Stimulated activated CD8-positive, alpha-beta memory T cell treated with anti-CD3 and anti-CD28 coated beads, Interleukin-12 subunit alpha, Interleukin-12 subunit beta, amount 100 ng/mL, for 1 hour (primary cell): ENCODE measurements at regions not wholly inside any gene's neighbourhood (a gene's known extent, or its start where the extent isn't known, plus 50 kb on each side); places are given as distances from the start of the nearest gene placed in this dataset.

Experiments
- DNase-seq: peaks from one replicate; pipeline ENCODE4 v3.0.0-alpha.2; 2020; ENCODE audit warnings: low read depth

DNA sequence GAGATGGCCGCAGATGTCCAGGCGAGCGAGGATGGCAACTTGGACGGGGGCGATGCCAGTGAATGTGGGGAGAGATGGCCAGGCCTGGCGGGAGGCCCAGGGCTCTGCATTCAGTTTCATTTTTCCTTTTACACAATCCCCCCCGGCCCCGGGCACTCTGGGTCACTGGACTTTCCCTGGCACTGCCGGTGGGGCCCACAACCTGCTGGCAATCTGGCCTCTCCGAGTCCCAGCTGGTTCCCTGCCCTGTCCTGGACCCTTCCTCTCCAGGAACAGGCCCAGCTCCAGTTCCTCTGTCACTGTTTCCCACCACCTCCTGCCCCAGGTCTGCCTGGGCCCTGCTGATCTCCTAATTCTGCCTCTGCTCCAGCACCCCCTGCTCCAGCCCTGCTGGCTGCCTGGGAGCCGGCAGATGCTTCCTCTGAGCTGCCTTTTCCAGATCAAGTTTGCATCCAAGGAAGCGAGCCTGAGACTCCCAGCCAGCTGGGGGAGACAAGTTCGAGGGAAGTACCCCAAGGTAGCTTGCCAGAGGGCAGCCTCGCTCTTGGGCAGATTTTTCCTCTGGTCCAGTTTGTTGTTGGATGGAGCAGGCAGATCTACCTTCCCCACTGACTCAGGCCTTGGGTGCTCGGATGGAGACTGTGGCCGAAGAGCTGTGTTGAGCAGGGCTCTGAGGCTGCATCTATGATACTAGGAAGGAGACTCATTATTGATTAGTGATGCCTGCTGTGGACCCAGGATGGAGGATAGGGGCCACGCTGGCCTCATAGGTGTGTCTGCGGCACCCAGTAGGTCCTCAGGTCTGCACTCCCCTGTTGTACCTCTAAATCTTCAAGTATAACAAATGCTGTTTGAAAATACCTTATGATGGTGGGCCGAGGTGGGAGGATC is 83.2 kb downstream of the CEBPB start:
- DNase-seq = no peak

DNA sequence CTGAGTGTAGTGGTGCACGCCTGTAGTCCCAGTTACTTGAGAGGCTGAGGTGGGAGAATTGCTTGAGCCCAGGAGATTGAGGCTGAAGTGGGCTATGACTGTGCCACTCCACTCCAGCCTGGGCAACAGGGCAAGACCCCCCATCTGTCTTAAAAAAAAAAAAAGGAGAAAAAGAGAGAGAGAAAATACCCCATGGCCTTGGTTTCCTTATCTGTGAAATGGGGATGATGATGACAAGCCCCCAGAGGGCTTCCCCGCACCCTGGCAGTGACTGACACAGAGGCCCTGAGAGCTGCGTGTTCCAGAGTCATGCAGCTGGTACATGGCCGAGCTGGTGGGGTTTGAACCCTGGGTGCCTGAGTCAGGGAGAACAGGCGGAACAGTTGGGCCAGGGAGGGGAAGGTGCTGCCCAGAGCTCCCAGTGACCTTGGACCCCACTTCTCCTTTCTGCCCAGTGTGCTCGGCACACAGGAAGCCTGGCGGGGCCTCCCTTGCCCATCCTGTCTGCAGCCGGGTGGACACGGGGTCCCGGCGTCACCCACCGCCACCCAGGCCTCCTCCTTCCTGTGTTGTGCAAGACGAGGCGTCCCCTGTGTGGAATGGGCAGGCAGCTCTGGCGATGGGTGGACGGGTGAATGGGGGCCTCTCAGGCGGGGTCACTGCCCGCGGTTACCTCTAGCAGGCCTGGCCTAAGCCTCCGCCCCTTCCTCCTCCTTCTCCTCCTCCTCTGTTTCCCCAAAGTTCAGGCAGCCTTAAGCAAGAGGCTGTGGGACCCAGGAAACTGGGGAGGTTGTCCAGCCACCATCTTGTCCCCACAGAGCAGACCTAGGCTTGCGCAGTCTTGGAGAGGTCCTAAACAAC is 84.2 kb downstream of the CEBPB start:
- DNase-seq = no peak

DNA sequence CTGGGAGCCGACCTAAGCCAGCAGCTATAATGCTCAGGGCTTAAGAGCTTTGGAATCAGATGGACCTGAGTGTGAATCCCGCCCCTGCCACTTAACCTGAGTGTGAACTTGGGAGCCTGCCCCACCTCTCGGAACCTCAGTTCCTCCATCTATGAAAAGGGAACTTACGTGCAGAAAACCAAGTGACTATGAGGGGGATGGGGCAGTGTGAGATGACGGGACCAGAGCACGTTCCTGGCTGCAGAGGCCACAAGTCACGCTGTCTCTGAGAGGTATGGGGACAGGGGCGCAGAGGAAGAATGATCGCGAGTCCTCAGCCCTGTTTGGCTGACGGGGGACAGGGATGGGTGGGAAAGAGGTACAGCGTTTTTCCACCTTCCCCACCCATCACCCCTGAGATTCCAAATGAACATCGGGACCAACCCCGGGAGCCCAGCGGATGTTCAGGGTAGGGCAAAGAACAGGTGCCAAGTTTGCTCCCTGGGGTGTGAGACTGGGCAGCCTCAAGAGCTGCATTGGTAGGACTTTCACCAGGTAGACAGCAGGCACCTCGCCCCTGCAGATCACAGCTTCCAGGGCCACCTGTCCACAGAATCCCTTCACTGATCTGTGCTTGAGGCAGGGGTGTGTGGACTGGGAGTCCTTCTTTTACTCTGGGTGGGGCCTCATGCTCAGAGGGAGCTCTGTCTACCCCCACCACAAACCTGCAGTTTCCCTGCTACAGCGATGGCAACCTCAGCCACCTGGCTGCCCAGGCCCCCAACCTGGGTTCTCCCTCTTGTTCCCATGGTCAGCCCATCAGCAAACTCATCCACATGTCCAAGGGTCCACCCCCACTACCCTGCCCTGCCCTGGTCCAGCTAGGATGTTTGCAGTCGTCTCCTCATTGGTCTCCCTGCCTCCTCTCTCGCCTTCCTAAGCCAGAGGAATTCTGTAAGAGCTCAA is 85.8 kb downstream of the CEBPB start:
- no peak for DNase-seq

DNA sequence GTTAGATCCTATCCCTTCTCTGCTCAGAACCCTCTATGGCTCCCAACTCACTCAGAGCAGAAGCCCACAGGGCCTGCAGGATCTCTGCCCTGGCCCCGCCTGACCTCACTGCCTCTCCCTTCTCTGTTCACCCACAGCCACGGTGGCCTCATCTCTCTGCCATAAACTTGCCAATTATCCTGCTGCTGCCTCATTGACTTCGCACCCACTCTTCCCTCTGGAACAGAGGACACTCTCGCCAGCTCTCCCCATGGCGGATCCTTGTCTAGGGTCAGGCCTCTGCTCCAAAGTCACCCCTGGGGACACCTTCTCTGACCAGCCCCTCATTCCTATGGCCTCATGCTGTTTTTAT is 86.4 kb downstream of the CEBPB start:
- no peak for DNase-seq

DNA sequence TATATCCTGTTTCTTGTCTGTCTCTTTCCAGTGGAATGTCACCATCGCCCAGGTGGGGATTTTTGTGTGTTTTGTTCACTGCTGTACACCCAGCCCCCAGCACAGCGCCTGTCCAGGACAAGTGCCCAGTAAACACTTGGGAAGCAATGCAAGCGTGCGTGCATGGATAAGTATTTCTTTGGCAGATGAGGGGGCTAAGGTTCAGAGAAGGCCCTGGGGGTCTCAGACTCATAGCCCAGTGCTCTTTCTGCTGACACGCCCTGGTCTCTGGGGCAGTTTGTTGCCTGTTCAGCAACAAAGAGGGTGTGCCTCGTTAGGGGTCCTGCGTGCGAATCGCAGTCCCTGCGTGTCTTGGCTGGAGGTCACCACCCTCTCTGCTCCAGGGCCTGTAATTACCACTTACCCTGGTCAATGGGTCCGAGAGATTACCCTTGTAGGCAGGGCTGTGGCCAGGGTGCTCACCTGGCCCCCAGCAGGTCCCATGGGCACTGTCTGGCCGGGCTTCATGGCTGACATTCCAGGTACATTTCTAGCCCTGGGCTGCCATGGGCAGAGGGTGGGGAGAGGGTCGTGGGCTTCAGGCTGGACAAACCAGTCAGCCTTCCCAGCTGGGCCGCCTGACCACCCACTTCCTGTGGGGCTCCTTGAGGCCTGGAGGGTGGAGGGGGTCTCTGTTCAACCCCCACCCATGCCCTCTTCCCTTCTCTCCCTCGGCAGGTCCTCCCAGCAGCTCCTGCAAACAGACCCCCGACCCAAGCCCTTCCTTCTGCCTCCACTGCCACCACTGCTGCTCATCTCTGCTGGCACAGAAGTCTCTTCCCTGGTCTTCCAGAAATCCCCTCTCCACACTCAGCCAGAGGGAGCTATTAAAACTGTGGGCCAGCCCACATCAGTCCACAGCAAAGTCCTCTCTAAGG is 87.1 kb downstream of the CEBPB start:
- no peak for DNase-seq

DNA sequence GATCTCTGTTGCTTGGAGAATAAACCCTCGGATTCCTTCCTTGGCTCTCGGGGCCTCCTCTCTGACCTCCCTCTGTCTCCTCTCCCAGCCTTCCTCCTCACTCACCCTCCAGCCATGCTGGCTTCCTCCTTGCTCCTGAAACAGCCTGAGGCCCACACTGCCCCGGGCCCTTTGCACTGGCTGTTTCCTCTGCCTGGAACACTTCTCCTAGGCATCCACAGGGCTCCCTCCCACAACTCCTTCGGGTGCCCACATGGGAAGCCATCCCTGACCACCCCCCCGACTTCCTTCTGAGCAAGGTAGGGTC is 87.7 kb downstream of the CEBPB start:
- no peak for DNase-seq

DNA sequence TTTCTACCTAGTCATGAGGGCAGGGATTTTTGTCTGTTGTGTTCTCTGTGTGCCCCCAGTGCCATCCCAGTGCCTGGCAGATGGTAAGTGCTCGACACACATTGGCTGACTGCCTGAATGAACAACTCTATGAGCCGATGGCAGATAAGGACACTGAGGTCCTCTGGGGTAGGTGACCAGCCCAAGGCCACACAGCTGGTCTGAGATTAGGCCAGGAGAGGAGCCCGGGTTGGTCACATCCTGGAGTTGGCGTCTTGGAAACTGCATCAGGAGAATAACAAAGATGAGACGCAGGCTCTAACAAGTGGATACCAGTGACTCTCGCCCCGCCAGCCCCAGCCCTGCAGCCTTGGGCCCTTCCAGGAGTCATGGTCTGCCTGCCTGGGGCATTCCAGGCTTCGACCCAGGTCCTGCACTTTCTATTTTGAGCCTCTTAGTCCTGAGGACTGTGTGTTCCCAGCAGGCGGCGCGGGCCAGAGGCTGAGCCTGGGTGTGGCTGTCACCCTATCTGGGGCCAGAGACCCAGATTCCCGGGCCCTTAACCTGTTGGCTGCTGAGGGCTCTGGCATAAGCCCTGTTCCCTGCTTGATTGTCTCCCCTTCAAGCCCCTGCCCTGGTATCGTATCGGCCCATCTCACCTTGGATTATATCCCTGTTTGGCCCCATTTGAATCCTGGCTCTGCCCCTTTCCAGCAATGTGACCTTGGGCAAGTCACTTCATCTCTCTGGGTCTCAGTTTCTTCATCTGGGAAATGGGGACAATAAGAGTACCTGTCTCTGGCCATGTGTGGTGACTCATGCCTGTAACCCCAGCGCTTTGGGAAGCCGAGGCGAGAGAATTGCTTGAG is 88.3 kb downstream of the CEBPB start:
- no peak for DNase-seq

DNA sequence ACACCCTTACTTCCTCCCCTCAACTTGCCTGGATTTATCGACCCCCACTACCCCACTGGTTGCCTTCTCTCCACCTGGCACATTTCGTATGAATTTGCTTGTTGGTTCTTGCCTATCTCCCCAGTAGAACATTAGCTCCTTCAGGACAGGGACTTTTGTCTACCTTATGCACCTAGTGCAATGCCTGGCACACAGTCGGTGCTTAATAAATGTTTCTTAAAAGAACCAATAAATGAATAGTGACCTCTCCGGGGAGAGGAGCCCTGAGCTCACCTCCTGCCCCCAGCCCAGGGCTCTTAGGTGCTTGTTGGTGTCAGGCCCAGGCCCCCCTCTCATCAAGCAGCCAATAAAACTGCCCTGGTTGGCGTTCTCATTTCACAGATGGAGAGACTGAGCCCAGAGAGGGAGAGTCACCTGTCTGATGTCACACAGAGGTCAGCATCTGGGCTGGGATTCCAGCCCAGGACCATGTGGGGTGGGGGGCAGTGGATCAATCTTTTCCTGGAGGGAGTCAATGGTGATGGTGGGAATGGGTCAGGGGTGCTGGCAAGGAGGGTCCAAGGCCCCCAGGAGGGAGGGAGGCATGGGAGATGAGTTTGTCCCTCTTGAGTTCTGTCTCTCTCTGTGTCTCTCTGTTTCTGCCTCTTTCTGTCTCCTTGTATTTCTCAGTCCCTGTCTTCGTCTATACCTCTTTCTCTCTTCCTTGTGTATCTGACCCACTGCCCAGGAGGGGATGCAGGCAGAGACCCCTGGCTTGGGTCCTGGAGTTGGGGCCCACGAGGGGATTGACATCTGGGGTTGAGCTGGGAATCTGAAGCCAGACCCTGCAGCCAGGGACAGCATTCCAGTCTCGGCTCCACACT is 89.6 kb downstream of the CEBPB start:
- DNase-seq = no peak

DNA sequence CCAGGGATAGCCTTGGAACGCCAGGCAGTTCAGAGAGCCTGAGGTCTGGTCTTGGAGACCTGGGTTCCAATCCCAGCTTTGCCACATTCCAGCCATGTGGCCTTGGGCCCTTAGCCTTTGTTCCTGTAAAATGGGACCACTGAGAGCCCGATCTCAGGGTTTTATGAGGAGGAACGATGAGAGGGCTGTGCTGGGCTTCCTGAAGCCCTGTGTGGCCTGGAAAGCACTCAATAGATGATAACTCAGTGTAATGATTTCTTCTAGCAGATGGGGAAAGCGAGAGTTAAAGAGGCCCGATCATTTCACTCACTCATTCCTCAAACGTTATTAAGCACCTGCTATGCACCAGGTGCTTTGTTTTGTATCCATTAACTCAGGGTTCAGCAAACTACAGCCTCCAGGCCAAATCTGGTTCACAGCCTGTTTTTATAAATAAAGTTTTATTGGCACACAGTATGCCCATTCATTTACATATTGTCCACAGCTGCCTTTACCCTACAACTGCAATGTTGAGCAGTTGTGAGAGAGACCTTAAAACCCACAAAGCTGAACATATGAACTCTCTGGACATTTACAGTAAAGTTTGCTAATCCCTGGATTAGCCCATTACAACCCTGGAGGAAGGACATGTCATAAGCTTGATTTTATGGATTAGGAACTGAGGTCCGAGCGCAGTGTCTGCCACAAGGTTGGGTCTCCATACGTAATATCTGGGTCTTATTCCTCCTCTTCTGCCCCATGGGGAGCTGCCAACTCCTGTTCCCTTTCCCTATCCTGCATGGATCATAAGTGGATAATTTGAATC is 90.4 kb downstream of the CEBPB start:
- DNase-seq = no peak

DNA sequence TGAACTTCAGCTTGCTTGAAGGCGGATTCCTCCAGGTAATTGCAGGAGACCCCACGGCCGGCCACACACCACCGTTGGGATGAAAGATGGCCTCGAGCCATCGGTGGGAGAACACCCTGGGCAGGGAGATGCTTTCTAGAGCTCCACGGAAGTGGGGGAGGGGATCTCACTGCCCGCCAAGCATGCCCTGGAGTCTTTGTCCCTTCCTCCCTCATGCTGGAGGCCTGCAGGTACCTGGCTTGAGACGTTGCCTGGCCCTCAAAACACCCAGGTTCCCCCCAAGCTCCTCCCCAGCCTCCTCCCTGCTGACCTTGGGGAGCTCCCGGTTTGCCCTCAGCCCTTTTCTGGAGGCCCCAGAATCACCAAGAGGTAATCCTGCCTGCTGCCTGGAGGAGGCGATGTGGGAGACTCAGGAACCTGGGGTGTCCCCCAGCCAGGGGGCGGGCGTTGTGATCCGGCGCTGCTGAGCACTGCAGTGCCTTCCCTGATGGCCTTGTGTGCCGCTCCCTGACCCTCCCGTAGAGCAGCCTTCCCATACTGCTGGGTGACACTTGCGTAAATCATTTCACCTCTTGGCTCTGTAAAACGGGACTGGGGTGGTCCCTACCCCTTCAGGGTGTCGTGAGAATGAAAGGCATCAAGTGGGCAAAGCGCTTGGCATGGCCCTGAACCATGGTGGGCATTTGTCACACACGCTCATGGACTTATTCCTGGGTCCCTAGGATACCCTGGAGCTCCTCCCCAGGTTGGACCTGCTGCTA is 91.4 kb downstream of the CEBPB start:
- DNase-seq = no peak

DNA sequence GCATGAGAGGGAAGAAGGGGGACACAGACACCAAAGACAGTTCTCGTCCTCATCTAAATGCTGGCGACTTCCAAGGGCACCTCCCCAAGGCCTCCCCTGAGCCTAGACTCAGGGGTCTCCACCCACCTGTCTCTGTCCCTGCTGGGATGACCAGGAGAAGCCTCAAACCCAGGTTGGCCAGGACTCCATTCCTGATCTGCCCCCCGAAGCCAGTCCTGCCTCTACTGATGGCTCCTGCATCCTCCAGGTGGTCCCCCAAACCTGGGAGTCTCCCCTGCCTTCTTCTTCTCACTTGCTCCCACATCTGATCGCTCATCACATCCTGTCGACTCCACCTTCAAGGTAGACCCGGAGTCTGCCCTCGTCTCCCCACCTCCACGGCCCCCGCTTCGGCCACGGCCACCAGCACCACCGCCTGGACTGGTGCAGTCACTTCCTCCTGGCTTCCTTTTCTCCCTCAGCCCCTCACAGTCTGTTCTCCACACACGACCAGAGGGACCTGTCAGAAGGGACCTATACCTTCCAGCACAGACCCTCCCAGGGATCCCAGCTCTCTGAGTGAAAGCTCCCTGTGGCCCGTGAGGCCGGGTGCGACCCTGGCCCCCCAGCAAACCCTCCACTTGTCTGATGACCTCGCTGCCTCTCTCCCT is 92.1 kb downstream of the CEBPB start:
- no peak for DNase-seq

DNA sequence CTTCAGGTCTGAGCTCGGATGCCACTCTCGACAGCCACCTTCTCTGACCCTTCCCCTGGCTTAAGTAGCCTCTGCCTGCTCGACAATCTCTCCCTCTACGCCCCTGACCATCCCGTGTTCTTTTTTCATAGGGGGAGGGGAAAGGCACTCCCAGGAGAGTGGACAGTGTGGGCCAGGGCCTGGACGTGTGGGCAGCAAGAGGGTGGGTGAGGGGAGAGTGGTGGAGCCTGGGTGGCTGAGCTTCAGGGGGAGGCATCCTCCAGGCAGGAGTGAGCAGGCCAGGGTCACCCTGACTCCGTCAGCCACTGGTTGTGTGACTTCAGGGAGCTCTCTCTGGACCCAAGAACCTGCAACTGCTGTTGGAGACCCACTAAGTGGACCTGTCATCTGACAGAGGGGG is 92.7 kb downstream of the CEBPB start:
- no peak for DNase-seq

DNA sequence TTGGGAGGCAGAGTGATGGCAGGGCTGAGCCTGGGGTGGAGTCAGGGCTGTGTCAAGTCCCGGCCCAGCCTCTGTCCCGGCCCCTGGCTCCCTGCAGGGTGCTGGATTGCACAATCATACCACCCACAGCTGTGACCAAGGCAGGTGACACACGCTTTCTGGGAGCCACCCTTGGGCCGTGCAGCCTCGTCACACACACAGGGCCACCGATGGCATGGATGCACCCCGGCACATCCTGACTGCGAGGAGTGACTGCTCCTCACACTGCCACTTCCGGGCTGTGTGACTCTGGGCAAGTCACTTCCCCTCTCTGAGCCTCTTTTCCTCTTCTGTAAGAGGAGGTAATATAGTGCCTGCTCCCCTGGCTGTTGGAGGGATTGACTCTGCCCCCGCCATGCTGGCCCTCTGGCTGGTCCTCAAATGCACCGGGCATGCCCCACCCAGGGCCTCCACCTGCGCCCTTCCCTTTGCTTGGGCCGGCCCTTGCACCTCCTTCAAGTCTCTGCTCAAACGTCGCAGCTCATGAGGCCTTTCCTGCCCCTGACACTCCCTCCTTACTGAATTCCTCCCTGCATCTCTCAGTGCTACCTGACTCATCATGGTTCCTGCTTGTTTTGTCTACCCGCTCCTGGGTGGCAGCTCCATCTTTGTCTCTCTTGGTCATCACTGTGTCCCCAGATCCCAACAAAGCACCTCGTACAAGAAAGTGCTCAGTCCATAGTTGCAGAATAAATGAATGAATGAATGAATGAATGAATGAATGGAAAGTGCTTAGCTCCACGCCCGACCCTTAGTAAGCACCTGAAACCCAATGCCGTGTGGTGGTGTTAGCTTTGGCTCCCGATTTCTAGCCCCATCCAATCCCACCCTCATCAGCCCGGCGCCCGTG is 93.5 kb downstream of the CEBPB start:
- no peak for DNase-seq

DNA sequence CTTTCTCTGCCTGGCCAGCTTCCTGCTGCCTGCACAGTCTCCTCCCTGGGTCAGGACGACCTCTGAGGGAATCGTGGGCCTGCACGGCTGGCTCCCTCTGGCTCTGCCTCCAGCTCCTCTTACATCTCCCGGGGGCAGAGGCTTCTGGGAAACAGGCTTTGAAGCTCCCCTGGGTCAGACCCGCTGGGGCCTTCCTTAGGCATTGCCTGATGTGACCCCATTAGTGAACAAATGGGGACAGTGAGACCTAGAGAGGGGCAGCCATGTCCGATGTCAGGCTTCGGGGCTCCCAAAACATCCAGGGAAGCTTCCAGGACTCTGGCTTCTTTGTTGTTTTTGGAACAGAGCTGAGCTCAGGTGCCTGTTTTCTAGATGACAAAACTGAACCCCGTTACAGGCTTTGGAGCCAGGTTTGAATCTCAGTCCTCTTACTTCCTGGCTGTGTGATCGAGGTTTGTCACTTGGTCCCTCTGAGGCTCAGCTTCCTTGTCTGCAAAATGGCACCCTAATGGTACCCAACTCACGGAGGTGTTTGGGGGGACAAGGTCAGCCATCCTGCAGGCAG is 94.3 kb downstream of the CEBPB start:
- no peak for DNase-seq

DNA sequence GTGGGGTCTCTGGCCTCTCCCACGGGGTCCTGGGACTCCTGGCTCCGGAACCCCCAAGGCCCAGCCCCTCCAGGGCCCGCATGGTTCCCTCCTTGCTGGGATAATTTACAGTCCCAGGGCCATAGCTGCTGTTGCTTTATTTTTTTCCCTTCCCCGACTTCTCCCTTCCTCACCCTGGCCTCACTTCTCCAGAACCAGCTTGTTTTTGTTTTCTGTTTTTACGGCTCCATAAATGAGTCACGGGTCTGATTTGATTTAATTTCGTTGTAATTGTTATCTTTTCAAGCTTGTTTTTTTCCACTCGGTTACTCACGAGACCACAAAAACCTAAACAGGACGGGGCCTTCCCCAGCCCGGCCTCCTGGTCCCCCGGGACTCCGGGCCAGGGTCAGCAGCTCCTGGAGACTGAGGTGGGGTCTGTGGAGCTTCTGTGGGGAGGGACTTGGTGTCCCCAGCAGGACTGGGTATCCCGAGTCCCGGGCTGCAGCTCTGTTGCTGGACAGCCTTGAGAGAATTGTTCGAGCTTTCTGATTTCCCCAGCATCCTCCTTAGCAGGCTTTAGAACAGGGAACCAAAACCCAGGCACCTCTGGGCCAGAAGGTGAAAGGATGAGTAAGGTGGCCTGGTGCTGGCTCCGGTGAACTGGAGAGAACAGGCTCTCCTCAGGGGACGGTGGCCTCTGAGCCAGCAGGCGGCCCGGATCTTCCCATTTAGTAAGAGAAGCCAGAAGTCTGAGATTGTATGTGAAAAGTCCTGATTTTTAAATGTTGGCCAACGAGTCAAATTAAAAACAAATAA is 94.9 kb downstream of the CEBPB start:
- DNase-seq = no peak
